ENCODE measurements at regions not wholly inside any gene's neighbourhood (a gene's known extent, or its start where the extent isn't known, plus 50 kb on each side); places are given as distances from the start of the nearest gene placed in this dataset.

DNA sequence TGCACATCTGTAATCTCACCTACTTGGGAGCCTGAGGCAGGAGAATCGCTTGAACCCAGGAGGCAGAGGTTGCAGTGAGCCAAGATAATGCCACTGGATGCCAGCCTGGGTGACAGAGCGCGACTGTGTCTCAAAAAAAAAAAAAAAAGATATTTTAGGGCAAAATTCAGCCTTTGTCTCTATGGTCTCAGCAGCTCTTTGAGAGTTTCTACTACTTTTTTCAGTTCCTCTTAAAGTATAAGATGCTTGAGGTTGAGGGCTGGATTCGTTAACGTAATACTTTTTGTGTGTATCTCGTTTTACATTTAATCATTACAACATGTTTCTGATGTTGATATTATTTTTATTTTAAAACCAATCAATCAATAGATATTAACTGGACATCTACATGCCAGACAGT is 381.2 kb upstream of the TBL1XR1 start:
- Histone ChIP-seq H3K27me3 (ENCODE audit: control insufficient read depth in 2 of 2, insufficient read depth in 2 of 2, low read length in 2 of 2) (no peaks in the 10 kb centered on the region), H2AFZ (ENCODE audit: low read depth, low read length) (no peak overlapping the region), H3K4me1 (ENCODE audit: control insufficient read depth, extremely low read depth, insufficient read depth, low read length) (no peaks in the 10 kb centered on the region), H3K79me2 (ENCODE audit: control insufficient read depth, insufficient read depth, low read length) (no peaks in the 10 kb centered on the region), H3K27ac (ENCODE audit: insufficient read depth, low read depth, low read length) (no peak overlapping the region), H4K20me1 (replicated peaks; ENCODE audit: control insufficient read depth, extremely low read depth, insufficient read depth, low read length) (no peaks in the 10 kb centered on the region), H3K9me3 (replicated peaks; ENCODE audit: control insufficient read depth, insufficient read depth, low read length) (no peaks in the 10 kb centered on the region), H3K9ac (replicated peaks; ENCODE audit: extremely low read depth, insufficient read depth, low read length) (no peak overlapping the region), H3K9me1 (replicated peaks; ENCODE audit: control insufficient read depth, extremely low read depth, insufficient read depth, low read length) (no peaks in the 10 kb centered on the region), H3K36me3 (ENCODE audit: control insufficient read depth in 2 of 2, extremely low read depth in 1 of 2, insufficient read depth in 2 of 2, low read length in 2 of 2) (no peaks in the 10 kb centered on the region), H3K4me3 (replicated peaks in 1 of 3; ENCODE audit: insufficient read depth in 1 of 3, low read depth in 1 of 3, low read length in 3 of 3) (no peak overlapping the region), H3K4me2 (ENCODE audit: insufficient read depth, low read length) (no peak overlapping the region)
- dilution Hi-C loops (cut with MboI; ENCODE audit: extremely low pct_ligation_motif_present, low sequenced_read_pairs) = no loop called here
- no peak for TF ChIP-seq MYC (IDR thresholded peaks at IDR 0.05; ENCODE audit: low read depth, low read length)
- TF ChIP-seq FOS (IDR thresholded peaks at IDR 0.05; ENCODE audit: borderline replicate concordance, insufficient read depth, low read length) = no peak
- TF ChIP-seq POLR2A (IDR thresholded peaks at IDR 0.05; ENCODE audit: low read depth, low read length) = no peak
- TF ChIP-seq JUN (IDR thresholded peaks at IDR 0.05; ENCODE audit: borderline replicate concordance, insufficient read depth, insufficient read length, low read depth) = no peak
- no peak for TF ChIP-seq EZH2 (IDR thresholded peaks at IDR 0.05; ENCODE audit: borderline replicate concordance, low read depth, low read length, severe bottlenecking)
- TF ChIP-seq POLR2AphosphoS5 (IDR thresholded peaks at IDR 0.05; ENCODE audit: insufficient read depth, low read depth, low read length) = no peak
- TF ChIP-seq, protein P1, sequence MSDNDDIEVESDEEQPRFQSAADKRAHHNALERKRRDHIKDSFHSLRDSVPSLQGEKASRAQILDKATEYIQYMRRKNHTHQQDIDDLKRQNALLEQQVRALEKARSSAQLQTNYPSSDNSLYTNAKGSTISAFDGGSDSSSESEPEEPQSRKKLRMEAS (IDR thresholded peaks at IDR 0.05; ENCODE audit: insufficient read depth, insufficient read length) = no peak
- TF ChIP-seq, protein P2, sequence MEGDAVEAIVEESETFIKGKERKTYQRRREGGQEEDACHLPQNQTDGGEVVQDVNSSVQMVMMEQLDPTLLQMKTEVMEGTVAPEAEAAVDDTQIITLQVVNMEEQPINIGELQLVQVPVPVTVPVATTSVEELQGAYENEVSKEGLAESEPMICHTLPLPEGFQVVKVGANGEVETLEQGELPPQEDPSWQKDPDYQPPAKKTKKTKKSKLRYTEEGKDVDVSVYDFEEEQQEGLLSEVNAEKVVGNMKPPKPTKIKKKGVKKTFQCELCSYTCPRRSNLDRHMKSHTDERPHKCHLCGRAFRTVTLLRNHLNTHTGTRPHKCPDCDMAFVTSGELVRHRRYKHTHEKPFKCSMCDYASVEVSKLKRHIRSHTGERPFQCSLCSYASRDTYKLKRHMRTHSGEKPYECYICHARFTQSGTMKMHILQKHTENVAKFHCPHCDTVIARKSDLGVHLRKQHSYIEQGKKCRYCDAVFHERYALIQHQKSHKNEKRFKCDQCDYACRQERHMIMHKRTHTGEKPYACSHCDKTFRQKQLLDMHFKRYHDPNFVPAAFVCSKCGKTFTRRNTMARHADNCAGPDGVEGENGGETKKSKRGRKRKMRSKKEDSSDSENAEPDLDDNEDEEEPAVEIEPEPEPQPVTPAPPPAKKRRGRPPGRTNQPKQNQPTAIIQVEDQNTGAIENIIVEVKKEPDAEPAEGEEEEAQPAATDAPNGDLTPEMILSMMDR (IDR thresholded peaks at IDR 0.05; ENCODE audit: extremely low read depth in 1 of 2, insufficient read depth in 1 of 2, low read depth in 1 of 2, low read length in 2 of 2) = no peak
- no peak for TF ChIP-seq GATA2 (IDR thresholded peaks at IDR 0.05; ENCODE audit: insufficient read depth, insufficient read length, low read depth, low read length)
- FAIRE-seq (no peak), DNase-seq (ENCODE audit: low read depth, low spot score) (no peak)
- intact Hi-C loops (cut with micrococcal nuclease) = no loop called here
- BruUV-seq (replicated peaks) = no TSS peak
- ChIA-PET POLR2A (no interaction called here), CTCF (no interaction called here)
